ENCODE measurements at regions not wholly inside any gene's neighbourhood (a gene's known extent, or its start where the extent isn't known, plus 50 kb on each side); places are given as distances from the start of the nearest gene placed in this dataset.

GRCh38 chr11:112541140-112542046 is 280.7 kb upstream of the PLET1 start:
- Histone ChIP-seq H2BK20ac (ENCODE audit: low read depth, low read length) (no peak overlapping the region), H2AK5ac (ENCODE audit: low read depth, low read length) (no peak overlapping the region), H3K23ac (ENCODE audit: low read depth, low read length) (no peak overlapping the region), H3K27me3 (ENCODE audit: control insufficient read depth, insufficient read depth, low read length) (peaks cover 7% of the 10 kb centered on the region), H4K91ac (ENCODE audit: insufficient read depth, low read depth, low read length) (no peak overlapping the region), H2AFZ (replicated peaks; ENCODE audit: low read length, poor library complexity) (no peak overlapping the region), H4K5ac (ENCODE audit: low read depth, low read length) (no peak overlapping the region), H3K14ac (replicated peaks; ENCODE audit: low read depth, low read length) (no peak overlapping the region), H3K4me1 (ENCODE audit: control insufficient read depth, insufficient read depth, low read length) (no peaks in the 10 kb centered on the region), H3K9me1 (ENCODE audit: insufficient read depth, low read length) (no peaks in the 10 kb centered on the region), H3K9ac (ENCODE audit: low read depth, low read length) (no peak overlapping the region), H3K18ac (ENCODE audit: low read depth, low read length) (no peak overlapping the region), H3K79me1 (ENCODE audit: low read depth in 1 of 2, low read length in 2 of 2) (no peaks in the 10 kb centered on the region), H3K9me3 (ENCODE audit: control insufficient read depth, insufficient read depth, low read length) (no peaks in the 10 kb centered on the region), H2BK15ac (ENCODE audit: low read depth, low read length) (no peak overlapping the region), H4K20me1 (ENCODE audit: insufficient read depth, low read length) (no peaks in the 10 kb centered on the region), H3K4me3 (ENCODE audit: insufficient read depth, low read depth, low read length) (no peak overlapping the region), H3K4ac (ENCODE audit: low read depth, low read length) (no peak overlapping the region), H2BK5ac (ENCODE audit: low read depth, low read length, poor library complexity, severe bottlenecking) (no peak overlapping the region), H3K27ac (ENCODE audit: insufficient read depth, low read length) (no peak overlapping the region), H2BK120ac (ENCODE audit: low read depth, low read length) (no peak overlapping the region), H3K36me3 (ENCODE audit: control insufficient read depth, insufficient read depth, low read length) (no peaks in the 10 kb centered on the region), H2AK9ac (replicated peaks; ENCODE audit: low read depth, low read length, poor library complexity) (no peak overlapping the region), H4K8ac (ENCODE audit: low read depth in 2 of 2, low read length in 2 of 2) (no peak overlapping the region), H3K56ac (ENCODE audit: extremely low read depth, insufficient read depth, low read length) (no peak overlapping the region), H3K4me2 (ENCODE audit: low read depth, low read length) (no peak overlapping the region)
- dilution Hi-C loops (cut with HindIII; ENCODE audit: low sequenced_read_pairs, unreplicated experiment): no loop called here
- ChIA-PET CTCF (interaction anchor here (1.4 kb wide), 1 partner anchor 14 kb away, joined by 3 read pairs; no protein-coding TSS in a partner anchor), POLR2A (ENCODE audit: unreplicated experiment) (no interaction called here)
- intact Hi-C loops (cut with micrococcal nuclease): no loop called here
- in situ Hi-C loops (cut with MboI; ENCODE audit: low sequenced_read_pairs): no loop called here
- no peak for DNase-seq
- BruUV-seq (replicated peaks): no TSS peak
- WGBS, 2 experiments (ENCODE audit: extremely low coverage in 2 of 2, insufficient read length in 1 of 2): no CpG with 5 or more reads among the region's 3 CpGs
- no peak for ATAC-seq (ENCODE audit: low read depth)
- no peak for TF ChIP-seq CTCF (conservative IDR thresholded peaks at IDR 0.05; ENCODE audit: low read depth, low read length)
- TF ChIP-seq RAD21 (IDR thresholded peaks at IDR 0.05; ENCODE audit: low read length): no peak
- TF ChIP-seq FOS (IDR thresholded peaks at IDR 0.05; ENCODE audit: low read depth, low read length): no peak
- no peak for TF ChIP-seq BHLHE40 (IDR thresholded peaks at IDR 0.05; ENCODE audit: low read depth, low read length)
- no peak for TF ChIP-seq CEBPB (IDR thresholded peaks at IDR 0.05; ENCODE audit: low read depth, low read length)
- no peak for TF ChIP-seq MXI1 (IDR thresholded peaks at IDR 0.05; ENCODE audit: borderline replicate concordance, low read depth, low read length)
- no peak for TF ChIP-seq USF2 (IDR thresholded peaks at IDR 0.05; ENCODE audit: low read depth, low read length)
- TF ChIP-seq MAFK (IDR thresholded peaks at IDR 0.05; ENCODE audit: low read depth, low read length): no peak
- no peak for TF ChIP-seq MAZ (IDR thresholded peaks at IDR 0.05; ENCODE audit: borderline replicate concordance, low read depth, low read length)
- no peak for TF ChIP-seq CHD1 (IDR thresholded peaks at IDR 0.05; ENCODE audit: low read depth, low read length)
- no peak for TF ChIP-seq SMC3 (IDR thresholded peaks at IDR 0.05; ENCODE audit: low read depth, low read length)
- TF ChIP-seq, protein P1, sequence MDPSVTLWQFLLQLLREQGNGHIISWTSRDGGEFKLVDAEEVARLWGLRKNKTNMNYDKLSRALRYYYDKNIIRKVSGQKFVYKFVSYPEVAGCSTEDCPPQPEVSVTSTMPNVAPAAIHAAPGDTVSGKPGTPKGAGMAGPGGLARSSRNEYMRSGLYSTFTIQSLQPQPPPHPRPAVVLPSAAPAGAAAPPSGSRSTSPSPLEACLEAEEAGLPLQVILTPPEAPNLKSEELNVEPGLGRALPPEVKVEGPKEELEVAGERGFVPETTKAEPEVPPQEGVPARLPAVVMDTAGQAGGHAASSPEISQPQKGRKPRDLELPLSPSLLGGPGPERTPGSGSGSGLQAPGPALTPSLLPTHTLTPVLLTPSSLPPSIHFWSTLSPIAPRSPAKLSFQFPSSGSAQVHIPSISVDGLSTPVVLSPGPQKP (IDR thresholded peaks at IDR 0.05; ENCODE audit: borderline replicate concordance, low read depth, low read length): no peak
- no peak for TF ChIP-seq RFX5 (IDR thresholded peaks at IDR 0.05; ENCODE audit: low read depth, low read length)
- no peak for TF ChIP-seq NFE2L2 (IDR thresholded peaks at IDR 0.05; ENCODE audit: low read depth, low read length)
- TF ChIP-seq POLR2A (IDR thresholded peaks at IDR 0.05; ENCODE audit: low read depth, low read length): no peak
